GM12892 (cell line): ENCODE measurements at regions not wholly inside any gene's neighbourhood (a gene's known extent, or its start where the extent isn't known, plus 50 kb on each side); places are given as distances from the start of the nearest gene placed in this dataset.

Source experiments
- POLR2A ChIP-seq: IDR thresholded peaks from 2 replicates; pipeline ENCODE4 v1.6.1; 2011; ENCODE audit warnings: low read depth, low read length, control low read depth
- POLR2AphosphoS5 ChIP-seq: IDR thresholded peaks from 2 replicates; pipeline ENCODE4 v1.6.1; 2011; ENCODE audit warnings: low read depth, low read length, control low read depth

- TF ChIP-seq POLR2A (no peak), POLR2AphosphoS5 (no peak)
Measured at GRCh38 chr6:126174697-126175096, 165.2 kb upstream of the CENPW start.
